NCI-H82 treated with DMSO at 0.1 percent for 48 hours (cell line): ENCODE measurements at regions not wholly inside any gene's neighbourhood (a gene's known extent, or its start where the extent isn't known, plus 50 kb on each side); places are given as distances from the start of the nearest gene placed in this dataset.
A peak's percentile ranks its signal among the peaks of the same experiment; 100 is the strongest.
"Not testable (repeated sequence)": the region's sequence is repeated elsewhere in the genome, so short reads cannot be mapped to it uniquely, and the experiment has no call there.

ENCODE experiments used
- DNase-seq: peaks from one replicate; lab custom pipeline; 2025; ENCODE audit not compliant: unreplicated experiment; lab: John Stamatoyannopoulos, UW

DNA sequence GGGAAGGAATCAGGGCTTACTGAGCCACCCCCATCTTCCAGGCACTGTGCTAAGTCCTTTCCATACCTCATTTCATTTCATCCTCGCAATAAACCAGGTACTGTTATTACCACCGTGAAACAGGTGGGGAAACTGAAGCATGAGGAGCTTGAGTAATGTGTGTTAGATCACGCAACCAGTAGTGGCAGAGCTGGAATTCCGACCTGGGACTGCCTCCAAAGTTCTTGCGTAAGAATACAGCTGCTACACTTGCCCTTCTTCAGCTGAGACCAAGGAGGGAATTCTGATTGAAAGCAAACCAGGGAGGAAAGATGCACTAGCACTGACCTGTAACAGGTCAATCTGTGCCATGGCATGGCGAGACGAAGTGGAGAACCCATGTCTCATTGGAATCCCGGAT lies 113.4 kb upstream of the MSX2 start:
- DNase-seq = no peak

GRCh38 chr5:174612686-174613085 lies 111.7 kb upstream of the MSX2 start:
- no peak for DNase-seq

DNA sequence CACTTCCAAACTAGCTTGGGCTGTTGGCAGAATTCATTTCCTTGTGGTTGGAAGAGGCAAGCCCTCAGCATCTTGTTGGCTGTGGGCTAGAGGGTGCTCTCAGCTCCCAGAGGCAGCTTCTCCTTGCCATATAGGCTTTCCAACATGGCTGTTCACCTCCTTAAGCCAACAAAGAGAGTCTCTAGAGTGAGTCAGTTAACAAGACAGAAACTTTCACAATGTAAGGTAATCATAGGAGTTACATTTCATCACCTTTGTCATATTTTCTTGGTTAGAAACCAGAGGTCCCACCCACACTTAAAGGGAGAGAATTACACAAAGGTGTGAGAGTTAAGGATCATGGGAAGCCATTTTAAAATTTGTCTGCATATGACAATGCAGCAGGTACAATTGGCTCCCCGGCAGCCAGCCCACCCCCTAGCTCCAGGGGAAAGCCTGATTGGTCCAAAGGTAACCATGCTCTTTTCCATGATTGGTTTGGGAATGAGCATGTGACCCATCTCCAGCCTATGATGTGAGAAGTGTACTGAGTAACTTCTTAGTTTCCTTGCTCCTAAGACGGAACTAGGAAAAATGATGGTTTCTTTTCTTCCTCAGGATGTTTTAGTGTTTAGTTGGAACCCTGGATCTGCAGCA lies 109.8 kb upstream of the MSX2 start:
- DNase-seq = no peak

DNA sequence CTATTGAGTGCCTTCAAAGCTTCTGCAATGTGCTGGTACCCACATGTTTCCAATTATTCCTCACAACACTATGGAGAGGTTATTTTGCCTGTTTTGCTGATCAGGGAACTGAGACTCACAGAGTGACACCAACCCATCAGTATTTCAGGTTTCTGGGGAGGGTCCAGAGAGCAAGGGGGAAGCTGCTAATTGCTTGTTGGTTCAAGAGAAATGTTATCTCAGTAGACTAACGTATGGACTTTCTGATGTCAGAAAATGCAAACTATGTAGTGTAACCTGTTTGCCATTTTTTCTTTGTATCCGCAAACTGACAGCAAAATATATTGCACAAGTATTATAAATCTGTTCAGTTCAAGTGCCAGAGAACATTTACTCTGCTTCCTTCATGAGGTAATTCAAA lies 108.3 kb upstream of the MSX2 start:
- no peak for DNase-seq

- peak; percentile 91 for DNase-seq
These were observed 107.1 kb upstream of the MSX2 start for GRCh38 chr5:174617285-174617684.

DNA sequence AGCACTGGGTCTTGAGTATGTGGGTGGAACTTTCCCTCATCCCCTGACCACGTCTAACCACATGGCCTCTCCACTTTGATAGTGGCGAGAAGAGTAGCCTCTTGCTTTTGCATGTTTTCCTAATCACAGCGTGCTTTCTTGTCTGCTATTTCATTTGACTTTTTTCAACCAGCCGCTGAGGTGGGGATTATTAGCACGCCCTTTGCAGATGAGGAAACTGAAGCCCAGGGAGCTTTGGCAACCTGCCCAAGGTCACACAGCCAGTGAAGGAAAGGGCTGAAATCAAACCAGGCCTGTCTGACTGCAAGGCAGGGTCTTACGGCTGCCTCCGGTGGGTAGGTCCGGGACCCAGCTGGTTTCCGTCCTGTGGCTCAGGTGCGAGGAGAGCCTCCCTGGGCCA lies 106.5 kb upstream of the MSX2 start:
- DNase-seq = peak; percentile 30

GRCh38 chr5:174618589-174618988 lies 105.8 kb upstream of the MSX2 start:
- DNase-seq = peak; percentile 74

DNA sequence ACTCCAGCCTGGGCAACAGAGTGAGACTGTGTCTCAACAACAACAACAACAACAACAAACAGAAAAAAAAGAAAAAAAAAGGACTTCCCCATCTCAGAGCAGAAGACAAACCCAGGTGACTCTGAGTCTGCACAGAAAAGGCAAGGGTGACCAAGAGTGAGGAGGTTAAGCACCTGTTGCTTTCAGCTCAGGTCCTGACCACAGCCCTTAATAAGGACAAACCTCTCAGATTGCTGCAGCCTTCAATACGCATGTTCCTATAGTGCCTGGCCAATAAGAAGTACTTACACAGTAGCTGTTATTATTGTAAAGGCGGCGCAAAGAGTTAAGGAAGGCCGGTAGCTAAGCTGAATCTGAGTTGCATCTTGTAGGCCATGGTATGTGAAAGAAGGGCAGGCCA lies 102.3 kb upstream of the MSX2 start:
- no peak for DNase-seq

- no peak for DNase-seq
These were observed 101.4 kb upstream of the MSX2 start for GRCh38 chr5:174623018-174623417.

- DNase-seq = no peak
These were observed 100.9 kb upstream of the MSX2 start for GRCh38 chr5:174623433-174624019.

DNA sequence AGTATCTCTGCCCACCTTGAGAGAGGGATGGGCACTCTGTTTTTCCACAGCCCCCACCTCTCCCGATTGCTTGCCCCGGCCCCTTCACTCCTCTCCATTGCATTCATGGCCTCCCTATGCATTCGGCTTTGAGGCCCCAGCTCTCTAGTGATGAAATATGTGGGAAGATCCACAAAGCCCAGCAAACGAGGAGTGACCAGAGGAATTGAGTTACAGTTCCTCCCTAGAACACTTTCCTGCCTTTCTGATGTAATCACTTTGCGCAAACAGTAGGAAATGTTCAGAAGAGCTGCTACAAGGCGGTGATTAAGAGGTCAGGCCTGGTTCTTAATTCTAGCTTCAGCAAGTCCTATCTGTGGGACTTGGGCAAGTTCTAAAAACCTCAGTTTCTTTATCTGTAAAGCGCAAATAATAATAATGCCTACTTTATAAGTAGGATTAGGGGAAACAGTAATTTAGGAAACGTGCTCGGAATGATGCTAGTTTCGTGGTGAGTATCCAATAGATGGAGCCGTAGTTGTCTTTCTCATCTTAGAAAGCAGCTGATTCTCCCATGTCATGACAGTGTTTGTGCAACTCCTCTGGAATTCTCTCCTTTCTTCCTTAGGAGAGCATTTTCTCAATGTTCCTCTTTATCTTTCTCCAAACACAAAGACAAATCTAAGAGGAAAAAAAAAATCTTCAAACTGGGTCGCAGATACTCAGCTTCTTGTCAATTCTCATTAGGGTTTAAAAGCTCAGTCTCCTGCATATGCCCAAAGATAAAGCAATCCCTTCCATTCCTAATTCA lies 99.5 kb upstream of the MSX2 start:
- DNase-seq = no peak

GRCh38 chr5:174625591-174626350 lies 98.6 kb upstream of the MSX2 start:
- DNase-seq = no peak

- DNase-seq = no peak
These were observed 97.9 kb upstream of the MSX2 start for GRCh38 chr5:174626369-174626920.

GRCh38 chr5:174636094-174636493 lies 88.3 kb upstream of the MSX2 start:
- no peak for DNase-seq

GRCh38 chr5:174642816-174643405 lies 81.5 kb upstream of the MSX2 start:
- DNase-seq = no peak

- DNase-seq = no peak
These were observed 79.9 kb upstream of the MSX2 start for GRCh38 chr5:174644436-174644835.

DNA sequence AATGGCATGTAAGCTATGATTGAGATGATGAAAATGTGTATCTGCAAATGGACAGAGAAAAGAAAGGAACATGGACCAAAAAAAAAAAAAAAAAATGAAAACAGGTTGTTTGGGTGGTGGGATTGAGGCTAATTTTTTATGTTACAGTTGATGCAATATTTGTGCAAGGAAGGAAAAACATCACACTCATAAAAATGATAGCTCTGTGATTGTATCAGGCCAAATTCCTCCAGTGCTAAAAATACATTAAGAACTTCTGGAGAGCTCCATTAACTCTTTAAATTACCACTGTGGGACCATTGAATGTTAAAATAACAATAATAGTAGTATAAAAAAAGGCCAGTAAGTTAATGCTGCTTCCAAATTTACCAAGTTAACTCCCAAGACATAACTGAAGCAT lies 79.5 kb upstream of the MSX2 start:
- no peak for DNase-seq

DNA sequence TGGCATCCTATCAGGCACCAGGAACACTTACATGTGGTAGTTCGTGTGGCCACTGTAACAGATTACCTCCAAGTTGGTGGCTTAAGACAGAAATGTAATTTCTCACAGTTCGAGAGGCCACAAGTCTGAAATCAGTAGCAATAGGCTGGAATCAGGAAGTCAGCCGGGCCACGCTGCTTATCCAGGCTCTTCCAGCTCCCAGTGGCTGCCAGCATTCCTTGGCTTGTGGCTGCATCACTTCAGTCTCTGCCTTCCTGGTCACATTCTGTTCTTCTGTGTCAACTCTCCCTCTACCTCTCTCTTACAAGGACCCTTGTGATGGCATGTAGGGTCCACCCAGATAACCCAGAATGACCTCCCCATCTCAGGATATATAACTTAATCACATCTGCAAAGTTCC lies 78.7 kb upstream of the MSX2 start:
- no peak for DNase-seq

- DNase-seq = not testable (repeated sequence)
These were observed 75.8 kb upstream of the MSX2 start for GRCh38 chr5:174648618-174649017.

GRCh38 chr5:174649391-174649790 lies 75.0 kb upstream of the MSX2 start:
- DNase-seq = no peak

DNA sequence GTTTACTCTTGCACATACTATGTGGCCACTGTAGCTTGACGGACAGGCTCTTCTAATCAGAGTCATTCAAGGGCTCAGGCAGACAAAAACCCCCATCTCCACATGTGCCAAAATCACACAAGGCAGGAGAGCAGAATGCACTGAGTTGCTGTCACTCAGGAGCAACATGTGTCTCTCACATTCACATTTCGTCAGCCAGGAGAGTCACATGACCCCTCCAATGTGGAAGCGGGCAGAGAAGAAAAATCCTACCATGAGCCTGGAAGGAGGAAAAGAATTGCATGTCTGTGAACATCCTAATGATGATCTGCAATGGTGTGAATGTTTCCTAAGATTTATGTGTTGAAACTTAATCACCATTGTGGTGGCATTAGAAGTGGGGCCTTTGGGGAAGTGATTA lies 69.9 kb upstream of the MSX2 start:
- DNase-seq = no peak
